ENCODE measurements at regions not wholly inside any gene's neighbourhood (a gene's known extent, or its start where the extent isn't known, plus 50 kb on each side); places are given as distances from the start of the nearest gene placed in this dataset.

GRCh38 chr5:125720721-125721120, 702.5 kb upstream of the GRAMD2B start:
- no peak for DNase-seq

- no peak for DNase-seq
These were observed 700.7 kb upstream of the GRAMD2B start for GRCh38 chr5:125722550-125722949.

GRCh38 chr5:125725691-125726090, 697.5 kb upstream of the GRAMD2B start:
- no peak for DNase-seq

GRCh38 chr5:125743939-125744338, 679.3 kb upstream of the GRAMD2B start:
- no peak for DNase-seq

- DNase-seq = no peak
These were observed 676.3 kb upstream of the GRAMD2B start for GRCh38 chr5:125746917-125747316.

- DNase-seq = no peak
These were observed 672.9 kb upstream of the GRAMD2B start for GRCh38 chr5:125750147-125750860.

GRCh38 chr5:125750861-125751186, 672.4 kb upstream of the GRAMD2B start:
- no peak for DNase-seq

GRCh38 chr5:125756456-125756855, 666.8 kb upstream of the GRAMD2B start:
- DNase-seq = no peak

GRCh38 chr5:125766706-125767105, 656.5 kb upstream of the GRAMD2B start:
- no peak for DNase-seq

- DNase-seq = no peak
These were observed 647.3 kb upstream of the GRAMD2B start for GRCh38 chr5:125775896-125776295.

- no peak for DNase-seq
These were observed 646.5 kb upstream of the GRAMD2B start for GRCh38 chr5:125776656-125777139.

- peak; percentile 13 to 46 for DNase-seq
These were observed 644.4 kb upstream of the GRAMD2B start for GRCh38 chr5:125778791-125779190.

- DNase-seq = no peak
These were observed 637.8 kb upstream of the GRAMD2B start for GRCh38 chr5:125785407-125785806.

GRCh38 chr5:125786021-125786420, 637.2 kb upstream of the GRAMD2B start:
- DNase-seq = no peak

- no peak for DNase-seq
These were observed 629.7 kb upstream of the GRAMD2B start for GRCh38 chr5:125793470-125793869.

GRCh38 chr5:125794922-125795321, 628.3 kb upstream of the GRAMD2B start:
- DNase-seq = no peak

GRCh38 chr5:125798307-125798706, 624.9 kb upstream of the GRAMD2B start:
- DNase-seq = no peak

- no peak for DNase-seq
These were observed 610.6 kb upstream of the GRAMD2B start for GRCh38 chr5:125812651-125813050.

- DNase-seq = no peak
These were observed 609.8 kb upstream of the GRAMD2B start for GRCh38 chr5:125813221-125813974.

- no peak for DNase-seq
These were observed 609.1 kb upstream of the GRAMD2B start for GRCh38 chr5:125814119-125814518.

GRCh38 chr5:125823572-125823971, 599.6 kb upstream of the GRAMD2B start:
- no peak for DNase-seq

- DNase-seq = no peak
These were observed 597.0 kb upstream of the GRAMD2B start for GRCh38 chr5:125826214-125826613.

- no peak for DNase-seq
These were observed 593.9 kb upstream of the GRAMD2B start for GRCh38 chr5:125829349-125829748.

GRCh38 chr5:125833398-125833797, 589.8 kb upstream of the GRAMD2B start:
- no peak for DNase-seq
